K562 (cell line): ENCODE measurements at regions not wholly inside any gene's neighbourhood (a gene's known extent, or its start where the extent isn't known, plus 50 kb on each side); places are given as distances from the start of the nearest gene placed in this dataset.

Source experiments
- SRSF3 ChIP-seq: fragments of 200-400 bp; formaldehyde crosslinking; IDR thresholded peaks from 2 replicates; pipeline ENCODE4 v1.6.1; 2016; ENCODE audit warnings: mild to moderate bottlenecking, low read length, moderate library complexity; ENCODE audit not compliant: insufficient read depth
- ZNF586 ChIP-seq: fragments of 450-650 bp; formaldehyde crosslinking; conservative IDR thresholded peaks from 2 replicates; pipeline ENCODE4 v1.4.0; 2020; ENCODE audit warnings: mild to moderate bottlenecking, moderate library complexity

DNA sequence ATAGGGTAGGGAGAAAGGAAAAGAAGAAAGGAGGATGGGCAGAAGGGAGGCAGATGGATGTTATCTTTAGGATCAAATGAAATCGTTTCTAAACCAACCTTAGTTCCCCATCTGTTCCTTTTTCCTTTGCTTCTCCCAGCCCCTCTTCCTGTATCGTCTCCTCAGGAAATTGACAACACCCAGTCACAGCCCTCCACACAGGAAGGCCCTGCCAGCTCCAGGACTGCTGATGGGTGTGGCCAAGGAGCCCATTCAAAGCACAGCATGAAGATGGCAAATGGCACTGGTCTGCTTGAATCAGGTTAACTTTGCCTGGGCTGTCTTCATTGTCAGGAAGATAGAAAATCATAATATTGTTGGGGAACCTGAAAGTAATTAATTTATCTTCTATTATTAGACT, 164.8 kb downstream of the C11orf87 start:
- no peak for TF ChIP-seq SRSF3
- no peak for TF ChIP-seq ZNF586 (CRISPR knock-in tag)
